H1 (cell line): ENCODE measurements at regions not wholly inside any gene's neighbourhood (a gene's known extent, or its start where the extent isn't known, plus 50 kb on each side); places are given as distances from the start of the nearest gene placed in this dataset.

Source experiments
- CTCF ChIP-seq, 3 experiments: IDR thresholded peaks; 1 replicate in 2 of 3; 2 replicates in 1 of 3; pipeline versions ENCODE4 v1.5.1 to v1.6.1; 2011; ENCODE audit warnings: low read length in 3 of 3, mild to moderate bottlenecking in 3 of 3, inconsistent platforms in 2 of 3, low read depth in 1 of 3, moderate library complexity in 1 of 3; ENCODE audit not compliant: insufficient read depth in 1 of 3; ENCODE audit errors: control extremely low read depth in 1 of 3
- JUN ChIP-seq: IDR thresholded peaks from 2 replicates; pipeline ENCODE4 v1.6.1; 2011; ENCODE audit warnings: low read depth, mild to moderate bottlenecking, improper control_type of control experiment, low read length

- TF ChIP-seq CTCF (IDR thresholded peaks at IDR 0.05; ENCODE audit: control extremely low read depth in 1 of 3, insufficient read depth in 1 of 3, low read depth in 1 of 3, low read length in 3 of 3), result no peak
- TF ChIP-seq JUN, result no peak
Measured at GRCh38 chr5:164214698-164215097, 709.3 kb downstream of the MAT2B start.
